ENCODE measurements at regions not wholly inside any gene's neighbourhood (a gene's known extent, or its start where the extent isn't known, plus 50 kb on each side); places are given as distances from the start of the nearest gene placed in this dataset.
"Not testable (repeated sequence)": the region's sequence is repeated elsewhere in the genome, so short reads cannot be mapped to it uniquely, and the experiment has no call there.

DNA sequence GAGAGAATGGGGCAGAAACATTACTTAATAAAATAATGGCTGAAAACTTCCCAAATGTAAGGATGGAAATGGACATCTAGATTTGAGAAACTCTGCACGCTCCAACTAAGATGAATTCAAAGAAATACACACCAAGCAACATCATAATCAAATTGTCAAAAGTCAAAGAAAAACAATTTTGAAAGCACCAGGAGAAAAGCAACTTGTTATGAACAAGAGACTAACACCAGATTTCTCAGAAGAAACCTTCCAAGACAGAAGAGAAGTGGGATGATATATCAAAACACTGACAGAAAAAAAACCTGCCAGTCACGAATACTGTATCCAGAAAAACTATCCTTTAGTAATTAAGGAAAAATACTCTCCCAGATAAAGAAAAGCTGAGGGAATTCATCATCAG lies 208.6 kb upstream of the SAMSN1 start:
- no peak for DNase-seq

DNA sequence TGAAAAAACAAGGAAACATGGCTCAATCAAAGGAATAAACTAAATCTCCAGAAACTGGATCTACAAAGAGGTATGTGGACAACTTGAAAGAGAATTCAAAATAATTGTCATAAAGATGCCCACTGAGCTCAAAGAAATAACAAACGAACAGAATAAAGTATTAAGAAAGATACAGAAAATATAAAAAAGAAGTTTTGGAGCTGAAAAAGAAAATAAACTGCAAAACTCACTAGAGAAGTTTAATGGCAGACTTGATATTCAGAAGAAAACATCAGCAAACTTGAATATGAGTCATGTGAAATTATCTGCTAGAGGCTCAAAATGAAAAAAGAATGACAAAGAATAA lies 208.1 kb upstream of the SAMSN1 start:
- DNase-seq = no peak

DNA sequence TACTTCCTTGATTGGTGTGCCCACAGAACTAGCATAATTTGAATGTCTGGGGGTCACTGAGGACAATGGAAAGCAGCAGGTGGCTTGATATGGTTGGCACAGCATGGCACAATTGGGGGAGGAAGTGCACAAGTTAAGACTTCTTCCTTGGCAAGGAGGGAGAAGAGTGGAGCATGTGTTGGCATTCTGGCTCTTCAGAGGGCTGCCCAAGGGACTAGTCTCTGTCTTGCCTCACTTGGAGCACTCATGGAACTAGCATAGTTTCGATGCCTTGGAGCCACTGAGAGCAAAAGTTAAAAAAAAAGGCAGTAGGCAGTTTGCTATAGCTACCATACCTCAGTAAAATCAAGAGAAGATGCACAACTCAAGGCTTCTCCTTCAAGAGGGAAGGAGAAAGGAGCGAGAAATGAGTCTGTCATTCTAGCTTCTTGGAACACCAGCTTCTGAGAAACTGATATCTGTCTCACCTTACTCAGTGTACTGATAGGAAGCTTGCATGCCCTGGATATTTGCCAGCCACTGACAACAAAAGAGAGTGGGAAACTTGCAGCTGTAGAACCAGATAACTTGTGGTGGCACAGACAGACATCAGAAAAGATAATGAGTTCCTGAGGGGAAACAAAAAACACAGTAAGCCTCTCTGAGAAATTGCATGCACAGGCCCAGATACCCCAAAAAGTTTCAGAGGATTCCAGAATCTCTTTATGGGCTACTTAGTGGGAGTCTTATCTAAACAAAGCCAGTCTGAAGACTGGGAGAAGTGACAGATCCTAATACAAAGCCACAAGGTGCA lies 207.5 kb upstream of the SAMSN1 start:
- no peak for DNase-seq

DNA sequence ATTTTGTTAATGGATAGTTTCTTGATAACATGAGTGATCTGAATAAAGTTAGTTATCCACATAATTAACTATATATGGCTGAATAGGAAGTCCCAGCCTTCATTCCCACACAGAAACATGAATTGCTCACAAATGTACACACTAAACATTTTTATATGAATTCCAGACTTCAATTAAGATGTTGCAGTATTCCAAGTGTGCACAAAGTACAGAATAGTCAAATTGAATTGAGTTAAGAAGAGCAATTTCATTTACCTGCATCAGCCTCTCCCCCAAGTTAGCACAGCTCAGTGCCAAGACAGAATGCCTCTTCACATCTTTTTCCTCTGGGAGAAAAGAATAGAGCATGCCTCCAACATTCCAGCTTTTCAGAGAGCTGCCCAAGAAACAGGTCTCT lies 207.0 kb upstream of the SAMSN1 start:
- no peak for DNase-seq

DNA sequence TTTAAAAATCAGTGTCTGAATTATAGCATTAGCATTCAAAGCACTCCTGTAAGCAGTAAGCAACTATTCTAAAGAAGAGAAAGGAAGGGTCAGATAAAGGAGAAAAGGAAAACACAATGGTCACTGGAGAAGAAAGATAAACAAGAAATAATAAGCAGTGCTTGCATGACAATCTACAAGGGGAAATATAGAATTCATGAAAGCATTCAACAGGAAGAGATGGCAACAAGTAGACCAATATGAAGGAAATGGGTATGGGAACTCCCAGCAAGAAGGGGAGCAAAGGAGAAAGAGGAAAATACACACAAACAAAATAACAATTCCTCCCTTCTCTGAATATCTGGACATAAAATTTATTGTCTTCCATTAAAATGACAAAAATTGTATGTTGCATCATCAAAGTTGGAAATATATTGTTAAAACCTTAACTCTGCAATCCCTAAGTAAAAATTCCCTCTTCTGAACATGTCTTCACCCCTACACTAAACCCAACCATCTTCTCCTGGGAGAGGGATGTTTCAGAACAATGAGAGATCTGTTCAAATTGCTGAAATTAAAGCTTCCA lies 206.3 kb upstream of the SAMSN1 start:
- DNase-seq = no peak

DNA sequence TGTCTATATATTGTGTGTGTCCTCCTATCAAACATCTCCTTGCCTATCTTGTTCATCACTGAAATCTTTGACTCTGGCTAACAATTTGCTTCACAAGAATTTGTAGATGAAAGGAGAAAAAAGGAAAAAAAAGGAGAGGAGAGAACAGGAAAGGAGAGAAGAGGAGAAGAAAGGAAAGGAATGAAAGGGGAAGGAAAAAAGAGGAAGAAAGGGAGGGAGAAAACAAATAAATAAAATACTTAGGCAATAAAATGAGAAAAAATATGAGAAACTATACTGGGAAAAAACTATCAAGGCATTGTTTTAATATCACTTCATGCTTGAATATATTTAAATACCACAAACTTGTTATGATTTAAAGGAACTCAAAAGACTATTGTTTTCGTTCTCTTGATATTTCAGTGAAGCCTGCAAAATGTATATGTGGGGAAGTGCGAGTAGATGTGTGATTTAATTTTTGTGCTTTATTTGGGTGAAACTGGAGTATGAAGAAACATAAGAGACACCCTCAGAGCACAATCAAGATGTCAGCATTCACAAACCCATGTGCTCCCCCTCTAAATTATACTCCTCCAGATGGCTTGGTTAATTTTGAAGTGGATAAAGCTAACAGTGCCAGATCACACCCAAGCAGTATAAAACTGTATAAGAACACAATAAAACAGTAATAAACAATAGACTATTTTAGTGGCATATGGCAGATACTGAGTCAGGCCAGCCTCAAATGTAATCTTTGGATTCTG lies 205.7 kb upstream of the SAMSN1 start:
- no peak for DNase-seq

DNA sequence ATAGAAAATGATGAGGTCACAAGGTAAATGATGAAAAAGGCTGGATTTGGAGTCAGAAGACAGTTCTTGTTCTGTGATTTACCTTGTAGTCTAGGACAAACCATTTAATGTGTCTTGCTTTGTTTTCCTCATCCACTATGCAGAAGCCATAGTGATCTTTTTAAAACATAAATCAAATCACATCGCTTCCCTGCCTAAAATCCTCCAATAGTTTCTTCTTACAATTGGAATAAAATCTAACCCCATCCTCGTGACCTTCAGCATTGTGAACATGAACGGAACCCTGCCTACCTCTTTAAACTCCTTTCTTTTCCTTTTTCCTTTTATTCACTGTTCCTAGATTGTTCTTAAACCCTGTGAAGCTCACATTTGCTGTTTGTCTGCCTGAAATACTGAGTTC lies 204.9 kb upstream of the SAMSN1 start:
- DNase-seq = no peak

DNA sequence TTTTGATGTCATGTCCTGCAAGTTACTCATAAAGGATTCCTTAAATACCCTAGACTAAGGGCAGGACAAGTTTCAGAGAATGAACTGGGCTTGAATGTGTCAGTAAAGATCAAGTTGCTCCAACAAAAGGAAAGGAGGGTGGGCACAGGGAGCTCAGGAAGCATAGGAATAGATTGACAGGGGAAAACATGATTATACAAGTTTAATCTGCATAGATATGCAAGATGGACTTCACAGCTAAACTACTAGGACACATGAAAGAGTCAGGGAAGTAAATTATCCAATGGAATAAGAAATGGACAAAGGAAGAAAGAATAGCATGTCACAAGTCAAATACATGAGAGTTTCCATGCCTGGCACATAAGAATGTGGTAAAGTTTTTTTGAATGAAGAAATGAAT lies 203.9 kb upstream of the SAMSN1 start:
- no peak for DNase-seq

DNA sequence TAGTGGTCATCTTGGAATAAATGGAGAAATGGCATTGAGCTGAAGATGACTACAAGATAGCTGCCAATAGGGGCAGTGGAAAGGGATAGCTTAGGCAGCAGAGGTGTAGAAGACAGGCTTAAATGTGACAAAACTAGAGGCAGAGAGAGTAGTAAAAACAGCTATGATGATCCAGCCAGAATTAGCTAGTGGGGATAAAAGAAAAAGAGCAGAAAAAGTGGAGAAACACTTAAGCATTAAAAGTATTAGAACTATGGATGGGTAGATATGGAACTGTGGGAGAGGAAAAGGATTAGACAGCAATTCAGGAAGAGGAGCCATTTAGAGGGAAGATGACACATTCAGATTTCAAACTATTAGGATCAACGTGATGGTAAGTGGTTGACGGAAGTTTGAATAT lies 202.5 kb upstream of the SAMSN1 start:
- DNase-seq = no peak

DNA sequence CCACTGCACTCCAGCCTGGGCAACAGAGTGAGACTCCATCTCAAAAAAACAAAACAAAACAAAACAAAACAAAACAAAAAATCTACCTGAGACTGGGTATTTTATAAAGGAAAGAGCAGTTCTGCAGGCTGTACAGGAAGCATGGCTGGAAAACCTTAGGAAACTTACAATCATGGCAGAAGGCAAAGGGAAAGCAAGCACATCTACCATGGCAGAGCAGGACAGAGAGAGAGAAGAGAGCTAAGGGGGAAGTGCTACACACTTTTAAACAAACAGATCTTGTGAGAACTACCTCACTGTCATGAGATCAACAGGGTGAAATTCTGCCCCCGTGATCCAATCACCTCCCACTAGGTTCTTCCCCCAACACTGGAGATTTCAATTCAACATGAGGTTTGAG lies 198.3 kb upstream of the SAMSN1 start:
- no peak for DNase-seq

DNA sequence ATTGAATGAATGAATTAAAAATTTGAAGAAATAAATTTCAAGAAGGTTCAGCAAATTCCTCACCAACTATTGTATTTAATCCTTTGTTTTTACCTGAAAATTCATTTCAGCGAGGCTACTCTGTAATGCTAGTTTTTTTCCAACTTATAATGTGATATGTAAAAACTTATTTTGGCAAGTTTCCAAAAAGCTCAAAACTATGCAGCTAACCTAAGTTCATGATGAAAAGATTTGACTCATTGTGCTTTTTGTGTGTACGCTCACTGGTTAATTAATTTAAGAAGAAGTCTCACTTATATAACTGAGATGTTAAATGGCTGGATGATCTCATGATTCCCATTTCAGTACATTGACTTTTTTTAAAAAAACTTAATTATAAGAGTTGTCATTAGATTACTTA lies 196.0 kb upstream of the SAMSN1 start:
- DNase-seq = no peak

DNA sequence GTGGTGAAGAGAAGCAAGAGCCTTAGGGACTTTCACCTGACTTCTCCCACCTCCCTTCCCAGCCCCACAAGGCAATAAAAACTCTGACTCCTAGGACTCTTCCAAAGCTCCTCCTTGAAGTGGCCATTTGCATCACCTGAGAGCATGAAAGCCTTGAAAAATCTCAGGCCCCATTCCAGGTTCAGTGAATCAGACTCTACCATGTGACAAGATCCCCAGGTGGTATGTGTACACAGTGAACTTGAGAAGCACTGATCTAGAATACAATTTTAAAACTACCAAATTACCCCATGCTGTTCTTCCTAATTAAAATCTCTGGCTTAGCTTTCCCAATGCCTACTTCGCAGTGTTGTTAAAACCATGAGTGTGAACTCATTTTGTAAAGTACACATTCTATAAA lies 195.1 kb upstream of the SAMSN1 start:
- no peak for DNase-seq

DNA sequence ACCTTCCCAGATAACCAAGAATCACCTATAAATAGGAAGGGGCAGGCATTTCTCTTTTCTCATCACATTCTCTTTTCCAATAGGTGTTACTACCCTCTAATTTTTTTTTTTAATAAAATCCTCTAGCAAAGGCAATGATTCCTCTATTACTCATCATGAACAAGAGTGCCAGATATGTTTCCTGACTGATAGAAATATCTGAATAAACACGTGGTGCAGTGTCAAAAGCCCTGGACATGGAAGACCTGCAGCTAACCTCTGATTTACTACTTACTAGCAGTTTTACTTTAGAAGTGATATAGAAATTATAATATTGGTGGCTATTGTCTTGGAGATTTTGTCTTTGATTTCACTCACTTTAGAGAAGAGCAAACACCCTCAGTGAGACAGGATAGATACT lies 194.6 kb upstream of the SAMSN1 start:
- DNase-seq = no peak

DNA sequence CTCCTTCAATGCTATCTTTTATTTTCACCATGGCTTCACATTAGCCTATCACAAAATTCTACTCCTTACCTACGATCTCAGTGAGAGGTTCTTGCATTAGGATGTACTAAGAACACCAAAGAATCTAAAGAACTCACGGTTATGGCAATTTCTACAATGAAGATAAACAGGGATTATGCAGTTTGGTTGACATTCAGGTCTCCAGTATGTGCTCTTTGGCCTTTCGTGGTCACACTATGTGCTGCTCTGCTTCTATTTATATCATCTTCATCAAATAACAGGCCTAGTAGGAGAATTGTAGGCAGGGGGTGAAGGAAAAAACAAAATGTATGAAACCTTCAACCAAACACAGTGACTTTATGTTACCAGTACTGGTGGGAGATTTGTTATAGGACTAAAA lies 194.0 kb upstream of the SAMSN1 start:
- DNase-seq = no peak

DNA sequence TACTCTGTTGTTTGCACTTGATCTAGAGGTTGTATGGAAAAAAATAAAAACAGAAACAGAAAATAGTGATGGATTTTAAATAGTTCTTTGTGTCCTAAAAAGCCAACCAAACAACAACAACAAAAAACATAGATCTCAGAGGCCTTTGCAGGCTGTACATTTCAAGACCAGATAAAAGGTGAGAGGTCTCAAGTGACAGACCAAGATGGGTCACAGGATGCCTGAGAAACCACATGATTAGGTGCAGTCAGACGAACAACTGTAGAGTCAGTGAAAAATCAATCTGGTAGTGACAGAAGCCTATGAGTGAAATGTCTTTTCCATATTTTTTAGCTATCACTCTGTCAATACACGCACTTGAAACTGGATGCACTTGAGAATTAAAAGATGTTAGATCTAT lies 193.5 kb upstream of the SAMSN1 start:
- no peak for DNase-seq

DNA sequence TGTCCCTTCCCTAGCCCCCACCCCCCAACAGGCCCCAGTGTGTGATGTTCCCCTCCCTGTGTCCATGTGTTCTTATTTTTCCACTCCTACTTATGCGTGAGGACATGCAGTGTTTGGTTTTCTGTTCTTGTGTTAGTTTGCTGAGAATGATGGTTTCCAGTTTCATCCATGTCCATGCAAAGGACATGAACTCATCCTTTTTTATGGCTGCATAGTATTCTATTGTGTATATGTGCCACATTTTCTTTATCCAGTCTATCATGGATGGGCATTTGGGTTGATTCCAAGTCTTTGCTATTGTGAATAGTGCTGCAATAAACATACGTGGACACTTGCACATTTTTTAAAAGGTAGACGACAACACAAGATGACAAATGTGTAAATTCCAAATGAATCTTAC lies 192.5 kb upstream of the SAMSN1 start:
- not testable (repeated sequence) for DNase-seq

DNA sequence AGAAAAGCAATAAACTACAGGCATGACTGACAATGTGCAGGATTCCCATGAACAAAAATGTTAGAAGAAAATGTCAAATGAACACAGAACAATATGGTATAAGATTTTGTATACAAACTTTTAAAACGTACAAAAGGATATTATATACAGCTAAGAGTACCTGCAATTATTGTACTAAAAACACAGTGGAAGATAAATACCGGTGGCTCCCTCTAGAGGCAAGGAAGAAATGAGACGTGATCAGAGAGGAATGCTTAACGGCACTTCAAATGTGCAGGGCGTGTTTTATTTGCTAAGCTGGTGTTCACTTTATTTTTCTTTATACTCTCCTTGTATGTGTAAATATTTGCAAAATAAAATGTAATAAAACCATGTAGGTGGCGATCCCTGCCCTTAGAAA lies 191.8 kb upstream of the SAMSN1 start:
- peak; percentile 17 for DNase-seq

DNA sequence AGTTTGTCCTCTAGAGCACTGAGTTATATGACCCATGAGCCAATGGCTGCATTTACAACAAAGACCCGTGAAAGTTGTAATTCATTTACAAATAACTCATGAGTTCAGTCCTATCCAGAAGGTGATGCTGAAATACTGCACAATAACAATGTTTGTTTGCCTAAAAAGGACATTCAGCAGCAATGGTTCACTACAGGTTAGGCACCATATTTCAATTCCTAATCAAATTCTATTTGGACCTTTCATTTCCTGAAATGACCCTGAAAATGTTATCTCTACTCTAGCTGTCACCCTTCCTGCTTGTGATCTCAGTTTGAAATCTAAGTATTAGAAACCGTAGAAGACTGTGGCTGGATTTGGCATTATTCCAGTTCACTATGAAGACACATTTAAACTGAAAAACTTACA lies 191.2 kb upstream of the SAMSN1 start:
- DNase-seq = no peak

DNA sequence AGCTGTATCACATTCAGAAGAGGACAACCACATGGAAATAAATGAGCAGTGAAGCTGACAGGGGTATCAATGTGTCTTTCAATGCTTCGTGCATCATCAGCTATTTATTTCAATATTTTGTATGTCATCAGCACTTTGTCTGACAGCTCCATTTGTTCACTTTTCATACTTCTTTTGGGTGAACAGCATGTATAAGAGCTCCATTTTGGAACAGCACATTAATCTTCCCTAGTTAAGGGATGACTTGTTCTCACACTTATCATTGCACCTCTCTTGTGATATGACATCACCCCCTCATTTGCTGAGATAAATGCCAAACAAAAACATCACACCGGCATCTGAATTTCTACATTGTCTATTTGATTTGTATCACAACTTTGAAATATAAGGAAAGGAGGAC lies 190.6 kb upstream of the SAMSN1 start:
- DNase-seq = no peak

DNA sequence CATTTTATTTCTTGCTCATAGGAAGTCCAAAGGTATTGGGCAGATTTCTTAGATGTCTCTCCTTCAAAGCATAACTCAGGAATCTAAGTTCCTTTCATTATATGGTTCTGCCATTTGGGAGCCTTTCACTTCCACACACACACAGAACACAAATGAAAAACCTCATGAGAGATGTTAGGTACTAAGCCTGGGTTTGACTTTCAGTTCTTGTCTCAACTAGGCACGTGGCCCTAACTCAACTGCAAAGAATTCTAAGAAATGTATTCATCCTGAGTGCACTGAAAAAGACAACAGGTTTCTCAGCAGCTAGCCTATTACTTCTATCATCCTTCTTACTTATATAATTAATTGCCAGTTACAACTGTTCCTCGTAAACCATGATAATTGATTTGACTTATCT lies 190.0 kb upstream of the SAMSN1 start:
- no peak for DNase-seq

DNA sequence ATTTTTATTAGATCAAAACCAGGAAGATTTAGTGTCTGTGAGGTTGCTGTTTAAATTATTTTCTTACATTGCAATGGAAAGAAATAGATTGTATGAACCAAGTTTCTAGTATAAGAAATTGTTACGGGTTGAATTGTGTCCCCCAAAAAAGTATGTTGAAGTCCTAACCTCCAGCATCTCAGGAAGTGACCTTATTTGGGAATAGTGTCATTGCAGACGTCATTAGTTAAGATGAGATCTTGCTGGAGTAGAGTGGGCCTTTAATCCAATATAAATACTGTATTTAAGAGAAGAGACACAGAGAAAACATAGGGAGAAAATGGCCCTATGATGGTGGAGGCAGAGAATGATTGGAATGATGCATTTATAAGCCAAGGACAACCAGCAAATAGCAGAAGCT lies 188.7 kb upstream of the SAMSN1 start:
- DNase-seq = no peak

DNA sequence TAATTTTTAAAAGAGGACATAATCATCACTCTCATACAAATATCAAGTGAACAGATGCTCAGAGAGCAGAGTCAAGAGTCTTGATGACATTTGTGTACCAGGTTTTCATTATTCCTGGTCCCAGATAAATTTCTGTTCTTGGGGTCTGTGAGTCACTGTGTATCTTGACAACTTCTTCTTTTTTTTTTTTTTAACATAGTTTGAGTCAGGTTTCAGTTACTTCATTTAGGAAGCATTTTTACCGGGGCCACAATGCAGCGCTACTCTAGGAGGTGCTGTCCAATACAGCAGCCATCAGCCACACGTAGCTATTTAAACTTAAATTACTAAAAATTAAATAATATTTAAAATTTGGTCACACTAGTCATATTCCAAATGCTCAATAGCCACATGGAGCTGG lies 188.1 kb upstream of the SAMSN1 start:
- no peak for DNase-seq

DNA sequence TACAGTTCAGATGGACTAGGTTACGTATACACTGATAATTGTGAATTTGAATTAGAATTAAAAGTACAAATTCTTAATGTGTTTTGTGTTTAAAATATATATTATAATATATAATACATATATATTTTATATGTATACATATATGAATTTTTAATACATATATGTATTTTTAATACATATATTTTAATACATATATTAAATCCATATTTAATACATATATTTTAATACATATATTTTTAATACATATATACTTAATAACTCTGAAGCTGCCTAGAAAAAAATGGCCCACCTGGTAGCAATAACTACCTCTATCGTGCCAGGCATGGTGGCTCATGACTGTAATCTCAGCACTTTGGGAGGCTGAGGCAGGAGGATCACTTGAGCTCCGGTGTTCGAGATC lies 179.1 kb upstream of the SAMSN1 start:
- DNase-seq = no peak

Measured in renal pelvis (tissue), 1 donor.